ENCODE measurements at regions not wholly inside any gene's neighbourhood (a gene's known extent, or its start where the extent isn't known, plus 50 kb on each side); places are given as distances from the start of the nearest gene placed in this dataset.
"Not testable (repeated sequence)": the region's sequence is repeated elsewhere in the genome, so short reads cannot be mapped to it uniquely, and the experiment has no call there.

- not testable (repeated sequence) for DNase-seq (ENCODE audit: low read depth in 2 of 2)
These were observed 1710.6 kb downstream of the TP53TG3F start for GRCh38 chr16:35170061-35170460.

DNA sequence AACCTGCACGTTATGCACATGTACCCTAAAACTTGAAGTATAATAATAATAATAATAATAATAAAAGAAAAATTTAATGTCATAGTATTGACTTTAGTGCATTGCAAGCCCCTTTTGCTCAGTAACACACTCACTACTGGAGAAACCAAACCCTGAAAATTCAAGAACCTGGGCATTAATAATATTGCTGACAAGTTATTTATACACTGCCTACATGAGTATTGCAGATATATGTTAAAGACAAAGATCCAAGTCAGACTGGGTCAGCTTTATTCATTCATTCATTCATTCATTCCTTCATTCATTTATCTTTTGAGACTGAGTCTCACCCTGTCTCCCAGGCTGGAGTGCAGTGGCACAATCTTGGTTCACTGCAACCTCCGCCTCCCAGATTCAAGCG, 1711.2 kb downstream of the TP53TG3F start:
- DNase-seq (ENCODE audit: low read depth in 2 of 2), result no peak

DNA sequence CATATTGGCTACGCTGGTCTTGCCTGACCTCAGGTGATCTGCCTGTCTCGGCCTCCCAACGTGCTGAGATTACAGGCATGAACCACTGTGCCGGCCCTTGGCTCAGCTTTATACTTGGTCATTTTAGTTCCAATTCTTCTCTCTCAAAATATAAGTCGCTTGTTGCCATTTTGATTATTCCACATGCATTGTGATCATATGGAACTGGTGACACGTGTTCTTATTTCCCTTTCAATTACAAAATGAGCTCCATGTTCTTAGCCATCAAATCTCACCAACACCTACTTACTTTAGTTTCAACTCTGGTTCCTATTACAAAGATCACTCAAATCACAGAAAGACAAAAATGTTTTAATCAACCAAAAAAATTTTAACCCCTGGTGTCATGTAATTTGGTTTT, 1711.7 kb downstream of the TP53TG3F start:
- DNase-seq (ENCODE audit: low read depth in 2 of 2), result no peak

DNA sequence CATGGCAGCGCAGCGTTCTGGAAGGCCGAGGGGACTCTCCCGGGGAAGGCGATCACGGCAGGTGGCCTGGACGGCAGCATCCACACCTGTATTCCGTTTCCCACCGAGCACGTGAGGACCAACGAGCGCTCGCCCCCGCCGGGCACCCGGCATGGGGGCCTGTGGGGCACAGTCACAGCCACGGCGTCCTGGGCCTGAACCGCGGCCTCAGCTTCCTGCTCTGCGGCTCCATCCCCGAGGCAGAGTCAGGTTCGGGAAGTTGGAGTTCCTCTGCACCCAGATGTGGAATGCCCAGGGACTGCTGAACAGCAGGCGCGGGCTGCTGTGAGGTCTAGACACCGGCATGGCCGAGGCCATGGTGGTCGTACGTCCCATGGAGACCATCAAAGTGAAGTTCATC, 1713.9 kb downstream of the TP53TG3F start:
- DNase-seq (ENCODE audit: low read depth in 2 of 2), result no peak

- no peak for DNase-seq (ENCODE audit: low read depth in 2 of 2)
These were observed 1714.6 kb downstream of the TP53TG3F start for GRCh38 chr16:35174016-35174415.

DNA sequence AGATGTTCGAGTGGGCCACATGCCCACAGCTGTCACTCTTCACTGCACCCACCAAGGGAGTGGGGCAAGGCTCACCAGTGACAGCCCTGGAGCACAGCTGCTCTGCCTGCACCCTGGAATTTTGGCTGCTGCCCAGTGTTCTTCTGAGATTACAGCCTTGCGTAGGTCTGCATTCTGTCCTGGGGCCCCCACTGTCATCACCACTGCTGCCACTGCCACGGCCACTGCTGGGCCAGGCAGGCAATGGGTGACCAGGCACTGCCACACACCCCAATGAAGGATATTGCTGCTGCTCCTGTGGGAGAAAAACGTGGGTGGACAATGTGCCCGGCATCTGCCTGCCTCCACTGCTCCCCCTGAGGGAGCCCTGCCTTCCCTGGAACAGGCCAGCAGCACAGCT, 1717.0 kb downstream of the TP53TG3F start:
- no peak for DNase-seq (ENCODE audit: low read depth in 2 of 2)

DNA sequence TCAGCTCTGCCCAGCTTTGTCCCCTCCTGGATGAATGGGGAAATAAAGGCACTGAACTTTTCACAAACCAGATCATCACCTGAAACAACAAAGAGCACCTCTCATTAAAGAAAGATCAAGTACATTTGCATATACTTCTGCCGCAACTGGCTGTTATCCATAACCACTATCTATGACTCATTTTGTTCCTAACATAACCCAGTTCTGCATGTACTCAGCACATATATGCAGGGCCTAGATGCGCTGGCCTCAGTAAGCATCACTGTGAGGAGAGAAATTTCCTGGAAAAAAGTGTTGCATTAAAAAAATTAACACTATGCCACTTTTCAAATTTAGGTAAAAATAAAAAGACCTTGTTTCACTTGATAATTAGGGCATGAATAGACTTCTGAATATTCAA, 1718.4 kb downstream of the TP53TG3F start:
- no peak for DNase-seq (ENCODE audit: low read depth in 2 of 2)

DNA sequence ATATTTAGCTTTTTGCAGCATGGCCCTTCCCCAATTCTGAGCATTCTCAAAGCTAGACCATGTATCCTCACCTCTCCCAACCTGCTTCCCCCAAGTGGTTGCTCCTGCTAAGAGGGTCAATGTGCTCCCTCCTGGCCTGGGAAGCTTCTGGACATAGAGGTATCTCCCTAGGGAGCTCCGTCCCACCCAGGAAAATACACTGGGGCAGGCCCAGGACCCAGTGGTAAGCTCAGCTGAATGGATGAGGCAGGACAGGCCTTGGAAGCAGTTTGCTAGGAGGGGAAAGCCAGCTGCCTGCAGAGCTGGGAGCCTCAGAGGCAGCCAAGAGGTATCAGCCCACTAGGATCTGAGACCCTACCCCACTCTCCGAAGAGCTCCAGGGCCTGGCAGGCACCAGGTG, 1721.6 kb downstream of the TP53TG3F start:
- DNase-seq (ENCODE audit: low read depth in 2 of 2), result no peak

- no peak for DNase-seq (ENCODE audit: low read depth in 2 of 2)
These were observed 1722.1 kb downstream of the TP53TG3F start for GRCh38 chr16:35181422-35182030.

- no peak for DNase-seq (ENCODE audit: low read depth in 2 of 2)
These were observed 1722.7 kb downstream of the TP53TG3F start for GRCh38 chr16:35182043-35182677.

DNA sequence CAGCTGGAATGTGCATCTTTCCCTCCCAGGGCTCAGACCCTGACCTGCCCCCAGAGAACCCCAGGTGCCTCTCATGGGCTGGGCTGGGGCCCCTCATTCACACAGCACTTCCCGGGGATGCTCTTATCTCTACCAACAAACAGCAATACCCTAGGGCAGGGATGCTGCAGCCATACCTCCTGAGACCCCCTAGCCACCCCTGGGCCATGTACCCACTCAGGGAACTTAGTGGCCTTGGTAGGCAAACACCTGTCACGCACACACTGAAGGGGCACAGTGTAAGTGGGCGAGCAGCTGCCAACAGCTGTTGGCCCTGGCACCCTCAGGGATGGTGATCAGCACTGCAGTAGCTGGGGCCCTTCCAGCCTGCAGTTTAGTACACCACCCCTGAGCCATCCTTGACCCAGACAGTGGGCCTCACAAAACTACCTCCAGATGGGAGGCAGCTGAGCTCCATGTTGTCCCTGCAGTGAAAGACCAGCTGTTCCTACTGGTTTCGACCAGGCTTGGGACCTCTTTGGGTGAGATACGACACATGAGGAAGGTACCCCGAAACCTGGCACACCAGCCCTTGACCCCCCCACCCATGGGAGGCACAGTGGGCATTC, 1723.6 kb downstream of the TP53TG3F start:
- DNase-seq (ENCODE audit: low read depth in 2 of 2), result no peak

DNA sequence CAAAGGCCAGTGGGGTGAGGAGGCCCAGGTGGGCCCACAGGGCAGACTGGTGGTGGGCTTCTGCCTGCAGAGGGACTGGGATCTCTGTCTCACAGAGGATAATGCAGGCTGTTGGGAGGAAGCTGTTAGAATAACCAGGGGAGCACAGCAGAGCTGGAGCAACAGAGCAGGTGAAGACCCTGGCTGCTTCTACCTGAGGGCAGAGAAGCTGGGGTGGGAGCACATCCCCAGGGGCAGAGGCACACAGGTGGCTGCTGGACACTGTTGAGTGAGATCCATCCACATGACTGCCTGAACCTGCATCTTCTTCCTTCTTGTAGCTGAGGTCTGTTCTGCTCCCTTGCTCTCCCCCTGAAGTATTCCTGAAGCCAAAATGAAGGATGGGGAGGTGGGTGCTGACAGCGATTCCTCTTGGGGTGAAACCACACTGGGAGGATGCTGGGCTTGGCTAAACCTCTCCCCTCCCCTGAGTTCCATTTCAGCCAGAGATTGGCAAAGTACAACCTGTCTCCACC, 1725.0 kb downstream of the TP53TG3F start:
- no peak for DNase-seq (ENCODE audit: low read depth in 2 of 2)

GRCh38 chr16:35185366-35186044, 1726.1 kb downstream of the TP53TG3F start:
- no peak for DNase-seq (ENCODE audit: low read depth in 2 of 2)

DNA sequence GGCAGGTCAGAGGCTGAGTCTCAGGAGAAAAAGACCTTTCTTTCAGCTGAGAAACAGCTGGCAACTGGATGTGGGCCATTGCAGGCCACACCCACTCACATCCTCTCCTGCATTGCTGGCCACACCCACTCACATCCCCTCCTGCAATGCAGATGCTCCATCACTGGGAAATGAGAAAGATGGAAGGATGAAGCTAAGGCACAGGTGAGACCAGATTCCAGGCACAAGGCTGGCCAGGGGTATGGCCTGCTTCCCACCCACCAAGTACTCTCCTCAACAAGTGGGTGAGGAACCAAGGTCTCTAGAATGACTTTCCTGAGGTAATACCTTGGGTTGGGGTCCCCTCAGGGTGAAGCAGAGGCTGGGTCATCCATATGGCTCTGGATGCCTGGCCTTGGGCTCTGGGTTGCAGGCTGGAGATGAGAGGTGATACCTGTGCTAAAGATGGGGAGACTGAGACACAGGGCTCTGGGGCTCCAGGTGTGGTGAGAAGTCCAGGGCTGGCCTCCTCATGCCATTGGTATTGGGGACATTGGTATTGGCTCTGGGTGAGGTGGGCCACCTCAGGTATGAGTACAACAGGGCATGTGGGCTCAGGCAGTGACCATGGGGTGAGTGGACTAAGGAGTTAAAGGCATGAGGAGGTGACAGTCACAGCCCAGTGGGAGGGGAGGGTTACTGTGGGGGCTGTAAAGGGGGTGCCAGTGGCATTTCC, 1726.8 kb downstream of the TP53TG3F start:
- DNase-seq (ENCODE audit: low read depth in 2 of 2), result no peak

DNA sequence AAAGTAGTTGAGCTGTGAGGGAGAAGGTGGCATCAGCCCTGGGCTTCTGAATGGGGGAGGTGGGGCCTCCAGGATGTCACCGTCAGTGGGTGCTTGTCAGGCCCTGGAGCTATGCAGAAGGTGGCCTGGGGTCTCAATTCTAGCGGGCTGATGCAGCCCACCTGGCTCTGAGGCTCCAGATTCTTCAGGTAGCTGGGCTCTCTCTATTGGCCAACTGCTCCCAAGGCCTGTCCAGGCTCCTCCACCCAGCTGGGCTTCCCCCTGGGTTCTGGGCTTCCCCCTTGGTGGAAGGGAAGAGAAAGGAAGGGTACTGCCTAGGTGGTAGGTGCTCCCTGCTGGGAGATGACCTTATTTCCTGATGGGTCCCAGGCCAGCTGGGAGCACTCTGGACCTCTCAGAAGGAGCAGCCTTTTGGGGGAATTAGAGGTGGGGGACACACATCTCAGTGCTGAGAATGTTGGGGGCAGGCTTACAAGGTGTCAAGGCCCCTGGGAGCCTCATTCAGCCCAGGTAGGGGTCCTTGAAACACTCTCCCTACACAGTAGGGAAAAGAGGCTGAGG, 1728.3 kb downstream of the TP53TG3F start:
- no peak for DNase-seq (ENCODE audit: low read depth in 2 of 2)

DNA sequence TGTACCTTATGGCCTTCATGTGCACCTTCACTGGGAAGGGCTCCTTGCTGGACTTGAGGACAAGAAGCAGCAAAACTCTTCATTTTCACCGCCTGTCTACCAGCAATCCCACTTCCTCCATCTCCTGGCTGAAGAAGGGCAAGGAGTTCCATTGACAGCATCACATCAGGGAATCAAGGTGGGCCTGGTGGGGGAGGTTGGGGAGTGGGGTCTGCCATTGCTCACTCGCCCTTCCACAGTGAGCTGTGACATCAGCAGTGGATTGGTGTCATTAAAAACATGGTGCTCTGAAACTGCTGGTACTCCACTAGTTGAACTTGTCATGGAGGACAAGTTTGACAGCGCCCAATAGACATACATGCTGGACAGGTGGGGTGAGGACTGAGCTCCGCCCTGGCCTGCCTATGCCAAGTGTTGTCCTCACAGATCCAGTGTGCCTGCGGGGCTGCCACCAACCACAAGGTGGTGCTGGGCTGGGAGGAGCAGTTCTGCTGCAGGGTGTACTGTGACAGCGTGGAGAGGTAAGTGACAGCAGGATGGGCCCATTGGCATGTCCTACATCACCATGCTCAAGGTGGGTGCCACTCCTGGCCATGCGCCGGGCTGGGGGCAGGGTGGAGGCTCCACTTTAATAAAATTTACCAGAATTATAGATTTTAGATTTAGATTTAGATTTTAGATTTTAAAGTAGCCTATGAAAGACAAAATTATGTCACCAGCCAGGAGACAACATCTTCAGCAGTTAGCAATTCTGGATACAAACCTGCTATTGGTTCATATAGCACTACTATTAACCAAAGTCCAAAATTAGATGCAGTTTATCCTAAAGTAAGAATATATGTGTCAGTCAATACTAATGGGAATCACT, 1729.1 kb downstream of the TP53TG3F start:
- no peak for DNase-seq (ENCODE audit: low read depth in 2 of 2)

DNA sequence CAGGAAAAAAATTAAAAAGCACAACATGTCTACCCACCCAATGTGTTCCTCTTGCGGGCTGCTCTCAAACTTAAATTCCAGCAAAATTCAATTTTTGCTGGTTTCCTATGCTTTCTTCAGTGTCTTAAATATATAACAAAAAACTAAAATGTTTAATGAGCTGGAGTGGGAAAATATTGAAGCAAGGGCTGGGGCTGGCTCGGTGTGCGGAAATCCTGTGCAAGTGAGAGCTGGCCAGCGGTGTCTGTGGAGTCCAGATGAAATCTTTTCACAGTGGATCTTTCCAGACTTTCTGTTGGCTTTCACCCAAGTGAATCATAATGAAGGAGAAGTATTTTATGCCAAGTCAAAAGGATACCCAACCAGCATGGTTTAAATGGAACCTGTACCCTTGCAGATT, 1733.6 kb downstream of the TP53TG3F start:
- no peak for DNase-seq (ENCODE audit: low read depth in 2 of 2)

DNA sequence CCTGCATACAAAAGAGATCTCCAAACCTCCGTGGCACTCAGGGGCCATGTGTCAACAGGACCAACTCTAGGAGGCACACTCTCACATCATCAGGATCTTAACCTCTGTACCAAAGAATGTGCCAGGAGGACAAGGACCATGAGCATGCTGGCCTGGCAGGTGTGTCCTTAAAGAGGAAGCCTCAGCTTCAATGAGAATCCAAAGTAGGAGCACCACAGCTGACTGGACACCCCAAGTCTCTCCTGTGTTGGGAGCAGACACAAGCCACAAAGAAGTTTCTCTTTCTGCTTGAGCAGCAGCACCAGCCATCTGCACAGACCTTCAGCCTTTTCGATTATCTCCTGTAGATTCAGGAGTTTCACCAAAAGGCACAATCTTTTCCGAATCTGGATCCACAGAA, 1734.5 kb downstream of the TP53TG3F start:
- DNase-seq (ENCODE audit: low read depth in 2 of 2), result no peak

DNA sequence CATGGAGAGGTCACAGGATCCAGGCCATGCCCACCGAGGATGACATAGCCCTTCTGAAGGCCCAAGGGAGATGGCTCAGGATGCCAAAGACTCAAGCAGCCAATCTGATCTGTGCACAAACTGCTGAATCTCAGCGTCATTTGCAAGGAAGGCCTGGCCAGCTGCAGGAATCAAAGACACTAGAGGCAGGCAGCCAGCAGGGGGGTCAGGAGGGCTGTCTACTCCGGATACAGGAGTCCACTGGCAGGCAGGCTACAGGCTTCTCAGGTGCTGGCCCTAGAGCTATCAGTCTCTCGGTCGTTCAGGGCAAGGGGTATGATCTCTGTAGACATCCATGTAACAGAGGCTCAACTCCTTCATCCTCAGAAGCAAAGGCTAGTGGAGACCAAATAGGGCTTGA, 1735.3 kb downstream of the TP53TG3F start:
- DNase-seq (ENCODE audit: low read depth in 2 of 2), result no peak

GRCh38 chr16:35195173-35195863, 1735.9 kb downstream of the TP53TG3F start:
- no peak for DNase-seq (ENCODE audit: low read depth in 2 of 2)
